ENCODE measurements at regions not wholly inside any gene's neighbourhood (a gene's known extent, or its start where the extent isn't known, plus 50 kb on each side); places are given as distances from the start of the nearest gene placed in this dataset.

- H4K20me1 ChIP-seq (replicated peaks; ENCODE audit: insufficient read depth): no peaks in the 10 kb centered on the region
- H3K27ac ChIP-seq (ENCODE audit: low read depth): no peak overlapping the region
- no peaks in the 10 kb centered on the region for H3K36me3 ChIP-seq (ENCODE audit: insufficient read depth)
- Mint-ChIP-seq H3K27ac (no peak overlapping the region), H3K27me3 (ENCODE audit: insufficient read depth, low read depth, poor library complexity) (no peaks in the 10 kb centered on the region), H3K36me3 (ENCODE audit: low read depth) (no peaks in the 10 kb centered on the region; the same call in 1 of the 3 replicates), H3K9me3 (no peaks in the 10 kb centered on the region), H3K4me1 (peaks cover 7% of the 10 kb centered on the region), H3K4me3 (no peak overlapping the region)
- H3K4me3 ChIP-seq: no peak overlapping the region
- H3K4me1 ChIP-seq (ENCODE audit: insufficient read depth): no peaks in the 10 kb centered on the region
- H3K4me2 ChIP-seq: no peak overlapping the region
- H3K9me2 ChIP-seq (ENCODE audit: insufficient read depth): peaks cover 4% of the 10 kb centered on the region; the same call in 1 of the 2 replicates
- no peaks in the 10 kb centered on the region for H3F3A ChIP-seq (replicated peaks; ENCODE audit: low read depth)
- H3K79me2 ChIP-seq (replicated peaks; ENCODE audit: insufficient read depth): no peaks in the 10 kb centered on the region
- H3K27me3 ChIP-seq (ENCODE audit: insufficient read depth): no peaks in the 10 kb centered on the region
- DNase-seq (ENCODE audit: low spot score): no peak
- TF ChIP-seq, protein P1, sequence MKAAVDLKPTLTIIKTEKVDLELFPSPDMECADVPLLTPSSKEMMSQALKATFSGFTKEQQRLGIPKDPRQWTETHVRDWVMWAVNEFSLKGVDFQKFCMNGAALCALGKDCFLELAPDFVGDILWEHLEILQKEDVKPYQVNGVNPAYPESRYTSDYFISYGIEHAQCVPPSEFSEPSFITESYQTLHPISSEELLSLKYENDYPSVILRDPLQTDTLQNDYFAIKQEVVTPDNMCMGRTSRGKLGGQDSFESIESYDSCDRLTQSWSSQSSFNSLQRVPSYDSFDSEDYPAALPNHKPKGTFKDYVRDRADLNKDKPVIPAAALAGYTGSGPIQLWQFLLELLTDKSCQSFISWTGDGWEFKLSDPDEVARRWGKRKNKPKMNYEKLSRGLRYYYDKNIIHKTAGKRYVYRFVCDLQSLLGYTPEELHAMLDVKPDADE (IDR thresholded peaks at IDR 0.05): no peak
- TF ChIP-seq JUNB (IDR thresholded peaks at IDR 0.05; ENCODE audit: unreplicated experiment): no peak
- TF ChIP-seq CTCF (conservative IDR thresholded peaks at IDR 0.05; ENCODE audit: low read depth in 2 of 2): no peak
- TF ChIP-seq ZNF114 (CRISPR knock-in tag; IDR thresholded peaks at IDR 0.05): no peak
- no peak for TF ChIP-seq STAT1 (IDR thresholded peaks at IDR 0.05; ENCODE audit: unreplicated experiment)
- TF ChIP-seq POLR2AphosphoS5 (IDR thresholded peaks at IDR 0.05; ENCODE audit: low read depth): no peak
- no peak for TF ChIP-seq ZNF462 (CRISPR knock-in tag; IDR thresholded peaks at IDR 0.05)
- TF ChIP-seq EZH2phosphoT487 (IDR thresholded peaks at IDR 0.05; ENCODE audit: unreplicated experiment): no peak
- no peak for TF ChIP-seq ZNF331 (CRISPR knock-in tag; IDR thresholded peaks at IDR 0.05; ENCODE audit: low read depth)
- ATAC-seq: no peak
- H2AFZ ChIP-seq: no peak overlapping the region
Measured at GRCh38 chr16:5605404-5605803, 507.8 kb upstream of the EEF2KMT start.
